KMS-11 (cell line): ENCODE measurements at regions not wholly inside any gene's neighbourhood (a gene's known extent, or its start where the extent isn't known, plus 50 kb on each side); places are given as distances from the start of the nearest gene placed in this dataset.

Experiments
- H2AFZ ChIP-seq: fragments of 200-600 bp; sonication (generic); 2 replicates; pipeline ENCODE4 v1.6.1; 2016; ENCODE audit warnings: antibody characterized with exemption, mixed run types, low read depth
- H3K27ac ChIP-seq: fragments of 200-600 bp; sonication (generic); 2 replicates; pipeline ENCODE4 v1.6.1; 2016; ENCODE audit warnings: mild to moderate bottlenecking, mixed run types
- H3K27me3 ChIP-seq: fragments of 200-600 bp; sonication (generic); 2 replicates; pipeline ENCODE4 v1.6.1; 2017; ENCODE audit warnings: mild to moderate bottlenecking, low read depth, mixed run types, moderate library complexity; ENCODE audit not compliant: insufficient read depth
- H3K36me3 ChIP-seq: fragments of 200-600 bp; sonication (generic); 2 replicates; pipeline ENCODE4 v1.6.1; 2017; ENCODE audit warnings: mild to moderate bottlenecking, mixed run types; ENCODE audit not compliant: insufficient read depth
- H3K4me1 ChIP-seq: fragments of 200-600 bp; sonication (generic); 2 replicates; pipeline ENCODE4 v1.6.1; 2016; ENCODE audit warnings: mild to moderate bottlenecking, low read depth, mixed run types; ENCODE audit not compliant: poor library complexity, severe bottlenecking
- H3K4me2 ChIP-seq: fragments of 200-600 bp; sonication (generic); 2 replicates; pipeline ENCODE4 v1.7.0; 2016; ENCODE audit warnings: mild to moderate bottlenecking, mixed run types
- H3K4me3 ChIP-seq: fragments of 200-600 bp; sonication (generic); IDR thresholded peaks from 2 replicates; pipeline ENCODE4 v1.6.1; 2017; ENCODE audit warnings: low read depth, low read length, mixed read lengths; ENCODE audit not compliant: insufficient read depth
- H3K79me2 ChIP-seq: fragments of 200-600 bp; sonication (generic); 2 replicates; pipeline ENCODE4 v1.6.1; 2016; ENCODE audit warnings: low read depth, mixed run types; ENCODE audit not compliant: insufficient read depth
- H3K9ac ChIP-seq: fragments of 200-600 bp; sonication (generic); 2 replicates; pipeline ENCODE4 v1.6.1; 2016; ENCODE audit warnings: mild to moderate bottlenecking, mixed run types
- H4K20me1 ChIP-seq: fragments of 200-600 bp; sonication (generic); 2 replicates; pipeline ENCODE4 v1.6.1; 2016; ENCODE audit warnings: mild to moderate bottlenecking, mixed run types; ENCODE audit not compliant: insufficient read depth
- CTCF ChIP-seq: fragments of 200-600 bp; sonication (generic); conservative IDR thresholded peaks from 2 replicates; pipeline ENCODE4 v1.6.1; 2017; ENCODE audit warnings: low read depth, mild to moderate bottlenecking, antibody characterized with exemption, low read length, moderate library complexity, mixed read lengths

GRCh38 chr5:96133341-96134079 lies 171.9 kb upstream of the ELL2 start:
- H2AFZ ChIP-seq, result no peak overlapping the region
- no peak overlapping the region for H3K27ac ChIP-seq
- no peaks in the 10 kb centered on the region for H3K27me3 ChIP-seq
- no peak overlapping the region for H3K4me3 ChIP-seq
- no peaks in the 10 kb centered on the region for H3K4me1 ChIP-seq
- no peaks in the 10 kb centered on the region for H3K36me3 ChIP-seq
- H3K4me2 ChIP-seq, result no peak overlapping the region
- TF ChIP-seq CTCF, result no peak
- H3K9ac ChIP-seq, result no peak overlapping the region
- H3K79me2 ChIP-seq, result no peaks in the 10 kb centered on the region
- no peaks in the 10 kb centered on the region for H4K20me1 ChIP-seq

- H3K9ac ChIP-seq, result no peak overlapping the region
- no peak overlapping the region for H2AFZ ChIP-seq
- no peaks in the 10 kb centered on the region for H3K27me3 ChIP-seq
- H3K4me2 ChIP-seq, result no peak overlapping the region
- H3K36me3 ChIP-seq, result no peaks in the 10 kb centered on the region
- H3K27ac ChIP-seq, result no peak overlapping the region
- H3K4me1 ChIP-seq, result no peaks in the 10 kb centered on the region
- H3K4me3 ChIP-seq, result no peak overlapping the region
- H3K79me2 ChIP-seq, result no peaks in the 10 kb centered on the region
- no peak for TF ChIP-seq CTCF
- H4K20me1 ChIP-seq, result no peaks in the 10 kb centered on the region
Measured at GRCh38 chr5:96129276-96129675, 167.6 kb upstream of the ELL2 start.

- H3K36me3 ChIP-seq, result no peaks in the 10 kb centered on the region
- no peak overlapping the region for H3K4me2 ChIP-seq
- H3K27ac ChIP-seq, result no peak overlapping the region
Measured at GRCh38 chr5:96128204-96128864, 166.7 kb upstream of the ELL2 start.

GRCh38 chr5:96127538-96127937 lies 165.9 kb upstream of the ELL2 start:
- H3K4me2 ChIP-seq, result no peak overlapping the region
- H4K20me1 ChIP-seq, result no peaks in the 10 kb centered on the region
- H2AFZ ChIP-seq, result no peak overlapping the region
- H3K36me3 ChIP-seq, result no peaks in the 10 kb centered on the region
- H3K27me3 ChIP-seq, result no peaks in the 10 kb centered on the region
- H3K4me3 ChIP-seq, result no peak overlapping the region
- no peak overlapping the region for H3K27ac ChIP-seq
- H3K4me1 ChIP-seq, result no peaks in the 10 kb centered on the region
- no peaks in the 10 kb centered on the region for H3K79me2 ChIP-seq
- TF ChIP-seq CTCF, result no peak
- no peak overlapping the region for H3K9ac ChIP-seq

More at GRCh38 chr5:96128204-96128864, 166.7 kb upstream of the ELL2 start:
- H2AFZ ChIP-seq, result no peak overlapping the region
- no peak overlapping the region for H3K4me3 ChIP-seq
- H3K27me3 ChIP-seq, result no peaks in the 10 kb centered on the region
- no peak for TF ChIP-seq CTCF
- H4K20me1 ChIP-seq, result no peaks in the 10 kb centered on the region
- no peaks in the 10 kb centered on the region for H3K4me1 ChIP-seq
- H3K9ac ChIP-seq, result no peak overlapping the region
- no peaks in the 10 kb centered on the region for H3K79me2 ChIP-seq
